Peyer's patch (tissue), 4 donors: ENCODE measurements at regions not wholly inside any gene's neighbourhood (a gene's known extent, or its start where the extent isn't known, plus 50 kb on each side); places are given as distances from the start of the nearest gene placed in this dataset.

Experiments
- CTCF ChIP-seq, 6 experiments: fragments of 450-650 bp in 4 of 6; fragments of 200-600 bp in 2 of 6; sonication (generic) in 1 of 6; IDR thresholded peaks; one replicate each; pipeline ENCODE4 v1.5.1; 2017 to 2019; ENCODE audit warnings: antibody characterized with exemption in 6 of 6, mild to moderate bottlenecking in 3 of 6, moderate library complexity in 1 of 6
- POLR2A ChIP-seq, 2 donors: fragments of 450-650 bp; IDR thresholded peaks; one replicate each; pipeline ENCODE4 v1.5.1; 2017; ENCODE audit warnings: antibody characterized with exemption in 2 of 2, mild to moderate bottlenecking in 2 of 2, moderate library complexity in 2 of 2

- TF ChIP-seq POLR2A (IDR thresholded peaks at IDR 0.05): no peak
- no peak for TF ChIP-seq CTCF (IDR thresholded peaks at IDR 0.05)
These were observed 126.6 kb upstream of the BASP1 start for GRCh38 chr5:17090839-17091238.
